ENCODE measurements at regions not wholly inside any gene's neighbourhood (a gene's known extent, or its start where the extent isn't known, plus 50 kb on each side); places are given as distances from the start of the nearest gene placed in this dataset.
A peak's percentile ranks its signal among the peaks of the same experiment; 100 is the strongest.

DNA sequence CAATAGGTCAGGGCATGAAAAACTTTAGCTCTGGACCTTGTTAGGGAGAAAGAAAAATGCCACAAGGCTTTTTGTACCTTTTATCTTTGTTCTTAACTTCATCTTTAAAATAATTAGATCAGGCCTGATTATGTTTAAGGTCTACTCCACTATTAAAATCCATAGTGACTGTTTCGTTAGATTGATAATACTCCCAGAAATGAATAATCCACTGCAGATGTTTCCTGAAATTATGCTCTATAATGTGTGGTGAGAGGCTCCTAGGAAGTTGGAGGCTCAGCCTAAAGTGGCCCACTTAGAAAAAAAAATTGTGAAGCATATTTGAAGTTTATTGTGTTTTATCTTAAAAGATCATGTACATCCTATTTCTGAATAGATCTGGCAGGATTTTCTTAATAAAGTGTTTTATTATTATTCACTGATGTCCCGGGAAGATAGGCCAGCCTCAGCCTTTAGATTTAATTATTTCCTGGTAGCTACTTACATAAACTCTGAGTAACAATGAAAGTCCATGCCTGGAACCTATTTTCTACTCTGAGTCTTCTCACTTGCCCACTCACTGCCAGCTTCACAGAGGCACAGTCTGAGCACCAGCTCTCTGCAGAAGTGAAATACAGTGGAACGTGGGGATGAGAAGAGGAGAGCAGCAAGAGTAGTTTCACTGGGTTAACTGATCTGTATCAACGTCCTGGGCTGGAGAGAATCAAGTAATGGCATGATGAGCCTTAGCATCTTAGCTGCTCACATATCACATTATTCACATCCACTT is 126.8 kb upstream of the TMEM170B start:
- TF ChIP-seq ISL1 (CRISPR knock-in tag; IDR thresholded peaks at IDR 0.05) (peak; percentile 66), ZNF70 (CRISPR knock-in tag; IDR thresholded peaks at IDR 0.05) (no peak), TCF4 (CRISPR knock-in tag; IDR thresholded peaks at IDR 0.05; ENCODE audit: borderline replicate concordance) (peak; percentile 83), ZC3H10 (CRISPR knock-in tag; IDR thresholded peaks at IDR 0.05) (no peak)
- TF ChIP-seq, protein P1, sequence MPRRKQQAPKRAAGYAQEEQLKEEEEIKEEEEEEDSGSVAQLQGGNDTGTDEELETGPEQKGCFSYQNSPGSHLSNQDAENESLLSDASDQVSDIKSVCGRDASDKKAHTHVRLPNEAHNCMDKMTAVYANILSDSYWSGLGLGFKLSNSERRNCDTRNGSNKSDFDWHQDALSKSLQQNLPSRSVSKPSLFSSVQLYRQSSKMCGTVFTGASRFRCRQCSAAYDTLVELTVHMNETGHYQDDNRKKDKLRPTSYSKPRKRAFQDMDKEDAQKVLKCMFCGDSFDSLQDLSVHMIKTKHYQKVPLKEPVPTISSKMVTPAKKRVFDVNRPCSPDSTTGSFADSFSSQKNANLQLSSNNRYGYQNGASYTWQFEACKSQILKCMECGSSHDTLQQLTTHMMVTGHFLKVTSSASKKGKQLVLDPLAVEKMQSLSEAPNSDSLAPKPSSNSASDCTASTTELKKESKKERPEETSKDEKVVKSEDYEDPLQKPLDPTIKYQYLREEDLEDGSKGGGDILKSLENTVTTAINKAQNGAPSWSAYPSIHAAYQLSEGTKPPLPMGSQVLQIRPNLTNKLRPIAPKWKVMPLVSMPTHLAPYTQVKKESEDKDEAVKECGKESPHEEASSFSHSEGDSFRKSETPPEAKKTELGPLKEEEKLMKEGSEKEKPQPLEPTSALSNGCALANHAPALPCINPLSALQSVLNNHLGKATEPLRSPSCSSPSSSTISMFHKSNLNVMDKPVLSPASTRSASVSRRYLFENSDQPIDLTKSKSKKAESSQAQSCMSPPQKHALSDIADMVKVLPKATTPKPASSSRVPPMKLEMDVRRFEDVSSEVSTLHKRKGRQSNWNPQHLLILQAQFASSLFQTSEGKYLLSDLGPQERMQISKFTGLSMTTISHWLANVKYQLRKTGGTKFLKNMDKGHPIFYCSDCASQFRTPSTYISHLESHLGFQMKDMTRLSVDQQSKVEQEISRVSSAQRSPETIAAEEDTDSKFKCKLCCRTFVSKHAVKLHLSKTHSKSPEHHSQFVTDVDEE (CRISPR knock-in tag; IDR thresholded peaks at IDR 0.05) = no peak
- peak; percentile 90 for ATAC-seq

DNA sequence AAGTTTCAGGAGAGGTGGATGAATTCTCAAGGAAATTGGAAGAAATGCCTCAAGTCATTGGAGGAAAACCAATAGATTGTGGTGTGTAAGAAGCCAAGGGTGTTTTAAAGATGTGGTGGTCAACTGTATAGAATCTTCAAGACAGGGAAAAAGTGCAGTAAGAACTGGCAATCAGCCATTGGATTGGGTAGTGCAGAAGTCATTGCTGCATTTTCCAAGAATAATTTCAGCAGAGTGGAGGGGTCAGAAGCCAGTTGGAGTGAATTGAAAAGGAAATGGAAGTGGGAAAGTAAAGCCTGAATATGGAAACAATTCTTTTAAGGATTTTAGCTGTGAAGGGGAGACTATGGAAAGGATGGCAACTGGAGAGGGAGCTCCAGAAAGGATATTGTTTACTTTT is 128.2 kb upstream of the TMEM170B start:
- TF ChIP-seq ZNF565 (CRISPR knock-in tag; conservative IDR thresholded peaks at IDR 0.05; ENCODE audit: low read depth) (no peak), ZNF8 (CRISPR knock-in tag; IDR thresholded peaks at IDR 0.05) (no peak), BACH2 (CRISPR knock-in tag; IDR thresholded peaks at IDR 0.05; ENCODE audit: borderline replicate concordance) (no peak), ZNF70 (CRISPR knock-in tag; IDR thresholded peaks at IDR 0.05) (no peak), TCF4 (CRISPR knock-in tag; IDR thresholded peaks at IDR 0.05; ENCODE audit: borderline replicate concordance) (no peak), TOX (CRISPR knock-in tag; IDR thresholded peaks at IDR 0.05; ENCODE audit: borderline replicate concordance) (no peak), ESRRG (CRISPR knock-in tag; IDR thresholded peaks at IDR 0.05) (no peak), OSR1 (CRISPR knock-in tag; IDR thresholded peaks at IDR 0.05) (no peak)
- TF ChIP-seq, protein P2, sequence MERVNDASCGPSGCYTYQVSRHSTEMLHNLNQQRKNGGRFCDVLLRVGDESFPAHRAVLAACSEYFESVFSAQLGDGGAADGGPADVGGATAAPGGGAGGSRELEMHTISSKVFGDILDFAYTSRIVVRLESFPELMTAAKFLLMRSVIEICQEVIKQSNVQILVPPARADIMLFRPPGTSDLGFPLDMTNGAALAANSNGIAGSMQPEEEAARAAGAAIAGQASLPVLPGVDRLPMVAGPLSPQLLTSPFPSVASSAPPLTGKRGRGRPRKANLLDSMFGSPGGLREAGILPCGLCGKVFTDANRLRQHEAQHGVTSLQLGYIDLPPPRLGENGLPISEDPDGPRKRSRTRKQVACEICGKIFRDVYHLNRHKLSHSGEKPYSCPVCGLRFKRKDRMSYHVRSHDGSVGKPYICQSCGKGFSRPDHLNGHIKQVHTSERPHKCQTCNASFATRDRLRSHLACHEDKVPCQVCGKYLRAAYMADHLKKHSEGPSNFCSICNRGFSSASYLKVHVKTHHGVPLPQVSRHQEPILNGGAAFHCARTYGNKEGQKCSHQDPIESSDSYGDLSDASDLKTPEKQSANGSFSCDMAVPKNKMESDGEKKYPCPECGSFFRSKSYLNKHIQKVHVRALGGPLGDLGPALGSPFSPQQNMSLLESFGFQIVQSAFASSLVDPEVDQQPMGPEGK (CRISPR knock-in tag; IDR thresholded peaks at IDR 0.05; ENCODE audit: borderline replicate concordance) = no peak
- TF ChIP-seq, protein P3, sequence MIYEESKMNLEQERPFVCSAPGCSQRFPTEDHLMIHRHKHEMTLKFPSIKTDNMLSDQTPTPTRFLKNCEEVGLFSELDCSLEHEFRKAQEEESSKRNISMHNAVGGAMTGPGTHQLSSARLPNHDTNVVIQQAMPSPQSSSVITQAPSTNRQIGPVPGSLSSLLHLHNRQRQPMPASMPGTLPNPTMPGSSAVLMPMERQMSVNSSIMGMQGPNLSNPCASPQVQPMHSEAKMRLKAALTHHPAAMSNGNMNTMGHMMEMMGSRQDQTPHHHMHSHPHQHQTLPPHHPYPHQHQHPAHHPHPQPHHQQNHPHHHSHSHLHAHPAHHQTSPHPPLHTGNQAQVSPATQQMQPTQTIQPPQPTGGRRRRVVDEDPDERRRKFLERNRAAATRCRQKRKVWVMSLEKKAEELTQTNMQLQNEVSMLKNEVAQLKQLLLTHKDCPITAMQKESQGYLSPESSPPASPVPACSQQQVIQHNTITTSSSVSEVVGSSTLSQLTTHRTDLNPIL (CRISPR knock-in tag; IDR thresholded peaks at IDR 0.05; ENCODE audit: low read depth) = no peak
- TF ChIP-seq, protein P4, sequence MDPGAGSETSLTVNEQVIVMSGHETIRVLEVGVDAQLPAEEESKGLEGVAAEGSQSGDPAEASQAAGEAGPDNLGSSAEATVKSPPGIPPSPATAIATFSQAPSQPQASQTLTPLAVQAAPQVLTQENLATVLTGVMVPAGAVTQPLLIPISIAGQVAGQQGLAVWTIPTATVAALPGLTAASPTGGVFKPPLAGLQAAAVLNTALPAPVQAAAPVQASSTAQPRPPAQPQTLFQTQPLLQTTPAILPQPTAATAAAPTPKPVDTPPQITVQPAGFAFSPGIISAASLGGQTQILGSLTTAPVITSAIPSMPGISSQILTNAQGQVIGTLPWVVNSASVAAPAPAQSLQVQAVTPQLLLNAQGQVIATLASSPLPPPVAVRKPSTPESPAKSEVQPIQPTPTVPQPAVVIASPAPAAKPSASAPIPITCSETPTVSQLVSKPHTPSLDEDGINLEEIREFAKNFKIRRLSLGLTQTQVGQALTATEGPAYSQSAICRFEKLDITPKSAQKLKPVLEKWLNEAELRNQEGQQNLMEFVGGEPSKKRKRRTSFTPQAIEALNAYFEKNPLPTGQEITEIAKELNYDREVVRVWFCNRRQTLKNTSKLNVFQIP (CRISPR knock-in tag; IDR thresholded peaks at IDR 0.05; ENCODE audit: borderline replicate concordance, low read depth) = no peak

DNA sequence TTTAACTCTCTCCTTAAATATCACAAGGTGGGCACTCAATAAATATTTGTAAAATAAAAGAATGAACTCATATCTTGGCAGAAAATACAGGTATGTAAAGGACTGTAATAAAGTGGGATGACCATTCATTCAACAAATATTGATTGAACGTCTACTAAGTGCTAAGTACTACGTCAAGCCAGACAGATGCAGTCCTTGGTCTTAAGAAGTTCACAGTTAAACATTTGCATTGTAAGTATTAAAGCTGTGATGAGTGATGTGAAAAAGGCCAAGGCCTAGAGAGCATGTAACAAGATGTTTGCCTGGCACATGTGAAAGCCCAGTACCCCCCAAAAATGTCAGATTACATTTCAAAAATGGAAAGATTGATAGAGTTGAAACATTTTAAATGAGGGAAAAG is 130.1 kb upstream of the TMEM170B start:
- no peak for ATAC-seq
- TF ChIP-seq SNAI2 (CRISPR knock-in tag; IDR thresholded peaks at IDR 0.05) = no peak
- TF ChIP-seq, protein P2 (CRISPR knock-in tag; IDR thresholded peaks at IDR 0.05; ENCODE audit: borderline replicate concordance) = no peak
- TF ChIP-seq ESRRG (CRISPR knock-in tag; IDR thresholded peaks at IDR 0.05) = no peak
- no peak for TF ChIP-seq CSDC2 (CRISPR knock-in tag; IDR thresholded peaks at IDR 0.05)
- TF ChIP-seq, protein P1 (CRISPR knock-in tag; IDR thresholded peaks at IDR 0.05) = no peak
- TF ChIP-seq, protein P5, sequence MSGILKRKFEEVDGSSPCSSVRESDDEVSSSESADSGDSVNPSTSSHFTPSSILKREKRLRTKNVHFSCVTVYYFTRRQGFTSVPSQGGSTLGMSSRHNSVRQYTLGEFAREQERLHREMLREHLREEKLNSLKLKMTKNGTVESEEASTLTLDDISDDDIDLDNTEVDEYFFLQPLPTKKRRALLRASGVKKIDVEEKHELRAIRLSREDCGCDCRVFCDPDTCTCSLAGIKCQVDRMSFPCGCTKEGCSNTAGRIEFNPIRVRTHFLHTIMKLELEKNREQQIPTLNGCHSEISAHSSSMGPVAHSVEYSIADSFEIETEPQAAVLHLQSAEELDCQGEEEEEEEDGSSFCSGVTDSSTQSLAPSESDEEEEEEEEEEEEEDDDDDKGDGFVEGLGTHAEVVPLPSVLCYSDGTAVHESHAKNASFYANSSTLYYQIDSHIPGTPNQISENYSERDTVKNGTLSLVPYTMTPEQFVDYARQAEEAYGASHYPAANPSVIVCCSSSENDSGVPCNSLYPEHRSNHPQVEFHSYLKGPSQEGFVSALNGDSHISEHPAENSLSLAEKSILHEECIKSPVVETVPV (CRISPR knock-in tag; IDR thresholded peaks at IDR 0.05) = no peak
- no peak for TF ChIP-seq ZNF565 (CRISPR knock-in tag; conservative IDR thresholded peaks at IDR 0.05; ENCODE audit: low read depth)
- no peak for TF ChIP-seq ARNTL (CRISPR knock-in tag; IDR thresholded peaks at IDR 0.05; ENCODE audit: borderline replicate concordance, low read depth)
- TF ChIP-seq ZFP30 (CRISPR knock-in tag; IDR thresholded peaks at IDR 0.05) = no peak
- no peak for TF ChIP-seq ZFP3 (CRISPR knock-in tag; IDR thresholded peaks at IDR 0.05)
- TF ChIP-seq ISL1 (CRISPR knock-in tag; IDR thresholded peaks at IDR 0.05) = no peak
- no peak for TF ChIP-seq GLIS3 (CRISPR knock-in tag; IDR thresholded peaks at IDR 0.05)
- TF ChIP-seq, protein P4 (CRISPR knock-in tag; IDR thresholded peaks at IDR 0.05; ENCODE audit: borderline replicate concordance, low read depth) = no peak

More for the DNA sequence above, 128.2 kb upstream of the TMEM170B start:
- ATAC-seq = no peak
